Transverse colon (tissue), 3 donors: ENCODE measurements at regions not wholly inside any gene's neighbourhood (a gene's known extent, or its start where the extent isn't known, plus 50 kb on each side); places are given as distances from the start of the nearest gene placed in this dataset.

Experiments used
- POLR2A ChIP-seq: fragments of 450-650 bp; IDR thresholded peaks from one replicate; pipeline ENCODE4 v1.6.1; 2016; ENCODE audit warnings: antibody characterized with exemption, mild to moderate bottlenecking, moderate library complexity
- TF ChIP-seq, protein P1 (sequence below), 5 experiments: fragments of 200-600 bp in 3 of 5; fragments of 450-650 bp in 2 of 5; sonication (generic) in 3 of 5; IDR thresholded peaks; 1 replicate in 2 of 5; 2 replicates in 3 of 5; pipeline ENCODE4 v1.5.1; 2016 to 2017; ENCODE audit warnings: antibody characterized with exemption in 5 of 5, inconsistent platforms in 3 of 5, mild to moderate bottlenecking in 2 of 5, moderate library complexity in 1 of 5

DNA sequence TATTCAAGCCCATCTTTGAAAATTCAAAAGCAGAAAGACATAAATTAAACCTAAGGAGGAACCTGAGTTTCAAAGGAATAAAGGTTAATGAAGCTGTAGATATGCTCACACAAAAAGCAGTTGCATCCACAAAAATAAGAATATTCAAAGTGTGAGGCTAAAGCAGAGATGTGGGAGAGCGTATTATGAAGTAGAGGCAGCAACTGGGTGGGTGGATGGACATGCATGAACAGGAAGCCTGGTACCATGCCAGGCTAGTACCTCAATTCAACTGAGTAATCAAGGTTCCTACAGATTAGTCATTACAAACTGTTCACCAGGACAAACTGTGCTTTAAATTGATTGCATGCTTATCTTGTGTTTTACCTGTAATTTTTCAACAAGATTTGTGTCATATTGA lies 330.0 kb upstream of the PKDCC start:
- TF ChIP-seq, protein P1, sequence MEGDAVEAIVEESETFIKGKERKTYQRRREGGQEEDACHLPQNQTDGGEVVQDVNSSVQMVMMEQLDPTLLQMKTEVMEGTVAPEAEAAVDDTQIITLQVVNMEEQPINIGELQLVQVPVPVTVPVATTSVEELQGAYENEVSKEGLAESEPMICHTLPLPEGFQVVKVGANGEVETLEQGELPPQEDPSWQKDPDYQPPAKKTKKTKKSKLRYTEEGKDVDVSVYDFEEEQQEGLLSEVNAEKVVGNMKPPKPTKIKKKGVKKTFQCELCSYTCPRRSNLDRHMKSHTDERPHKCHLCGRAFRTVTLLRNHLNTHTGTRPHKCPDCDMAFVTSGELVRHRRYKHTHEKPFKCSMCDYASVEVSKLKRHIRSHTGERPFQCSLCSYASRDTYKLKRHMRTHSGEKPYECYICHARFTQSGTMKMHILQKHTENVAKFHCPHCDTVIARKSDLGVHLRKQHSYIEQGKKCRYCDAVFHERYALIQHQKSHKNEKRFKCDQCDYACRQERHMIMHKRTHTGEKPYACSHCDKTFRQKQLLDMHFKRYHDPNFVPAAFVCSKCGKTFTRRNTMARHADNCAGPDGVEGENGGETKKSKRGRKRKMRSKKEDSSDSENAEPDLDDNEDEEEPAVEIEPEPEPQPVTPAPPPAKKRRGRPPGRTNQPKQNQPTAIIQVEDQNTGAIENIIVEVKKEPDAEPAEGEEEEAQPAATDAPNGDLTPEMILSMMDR (IDR thresholded peaks at IDR 0.05), result no peak
- TF ChIP-seq POLR2A, result no peak
